ENCODE measurements at regions not wholly inside any gene's neighbourhood (a gene's known extent, or its start where the extent isn't known, plus 50 kb on each side); places are given as distances from the start of the nearest gene placed in this dataset.

GRCh38 chr15:35596285-35596684 is 50.3 kb upstream of the DPH6 start:
- DNase-seq, result no peak

- no peak for DNase-seq
These were observed 56.9 kb upstream of the DPH6 start for GRCh38 chr15:35602836-35603235.

GRCh38 chr15:35603301-35603700 is 57.3 kb upstream of the DPH6 start:
- peak; percentile 48 for DNase-seq

GRCh38 chr15:35603856-35604255 is 57.9 kb upstream of the DPH6 start:
- DNase-seq, result peak; percentile 40

GRCh38 chr15:35605764-35606449 is 59.9 kb upstream of the DPH6 start:
- no peak for DNase-seq

GRCh38 chr15:35606450-35606779 is 60.5 kb upstream of the DPH6 start:
- no peak for DNase-seq

- DNase-seq, result no peak
These were observed 70.7 kb upstream of the DPH6 start for GRCh38 chr15:35616498-35617271.

GRCh38 chr15:35618260-35619188 is 72.6 kb upstream of the DPH6 start:
- DNase-seq, result no peak

- DNase-seq, result no peak
These were observed 76.8 kb upstream of the DPH6 start for GRCh38 chr15:35622641-35623340.

GRCh38 chr15:35624881-35625280 is 78.9 kb upstream of the DPH6 start:
- DNase-seq, result no peak

- DNase-seq, result no peak
These were observed 80.8 kb upstream of the DPH6 start for GRCh38 chr15:35626571-35627318.

- no peak for DNase-seq
These were observed 81.7 kb upstream of the DPH6 start for GRCh38 chr15:35627696-35628095.

GRCh38 chr15:35629766-35630165 is 83.8 kb upstream of the DPH6 start:
- DNase-seq, result no peak

GRCh38 chr15:35630532-35630931 is 84.6 kb upstream of the DPH6 start:
- no peak for DNase-seq

- no peak for DNase-seq
These were observed 85.0 kb upstream of the DPH6 start for GRCh38 chr15:35630985-35631384.

- DNase-seq, result no peak
These were observed 87.7 kb upstream of the DPH6 start for GRCh38 chr15:35633677-35634076.

- no peak for DNase-seq
These were observed 100.8 kb upstream of the DPH6 start for GRCh38 chr15:35646790-35647189.

- no peak for DNase-seq
These were observed 101.3 kb upstream of the DPH6 start for GRCh38 chr15:35647303-35647702.

GRCh38 chr15:35648941-35649340 is 103.0 kb upstream of the DPH6 start:
- no peak for DNase-seq

- DNase-seq, result no peak
These were observed 103.6 kb upstream of the DPH6 start for GRCh38 chr15:35649575-35649974.

GRCh38 chr15:35654332-35654731 is 108.4 kb upstream of the DPH6 start:
- no peak for DNase-seq

Data from muscle of arm (tissue), 1 donor.